Ishikawa (cell line): ENCODE measurements at regions not wholly inside any gene's neighbourhood (a gene's known extent, or its start where the extent isn't known, plus 50 kb on each side); places are given as distances from the start of the nearest gene placed in this dataset.

Experiments
- CEBPB ChIP-seq: IDR thresholded peaks from 2 replicates; pipeline ENCODE4 v1.6.1; 2012
- CREB1 ChIP-seq: IDR thresholded peaks from 2 replicates; pipeline ENCODE4 v1.6.1; 2012; ENCODE audit warnings: low read depth
- EGR1 ChIP-seq: IDR thresholded peaks from 2 replicates; pipeline ENCODE4 v1.6.1; 2012
- EP300 ChIP-seq: IDR thresholded peaks from 2 replicates; pipeline ENCODE4 v1.6.1; 2012; ENCODE audit warnings: borderline replicate concordance
- FOXM1 ChIP-seq: IDR thresholded peaks from 2 replicates; pipeline ENCODE4 v1.6.1; 2012; ENCODE audit warnings: low read depth, borderline replicate concordance
- NFIC ChIP-seq: IDR thresholded peaks from 2 replicates; pipeline ENCODE4 v1.6.1; 2012
- RAD21 ChIP-seq: IDR thresholded peaks from 2 replicates; pipeline ENCODE4 v1.6.1; 2012; ENCODE audit warnings: low read depth
- TAF1 ChIP-seq: IDR thresholded peaks from 2 replicates; pipeline ENCODE4 v1.6.1; 2012; ENCODE audit warnings: low read depth, mild to moderate bottlenecking
- TCF12 ChIP-seq: IDR thresholded peaks from 2 replicates; pipeline ENCODE4 v1.6.1; 2012; ENCODE audit warnings: low read depth
- TEAD4 ChIP-seq: IDR thresholded peaks from 2 replicates; pipeline ENCODE4 v1.6.1; 2012
- YY1 ChIP-seq: IDR thresholded peaks from 2 replicates; pipeline ENCODE4 v1.6.1; 2012; ENCODE audit warnings: low read depth
- ZBTB7A ChIP-seq: IDR thresholded peaks from 2 replicates; pipeline ENCODE4 v1.6.1; 2012; ENCODE audit warnings: low read depth
- TF ChIP-seq, protein P1 (sequence below): IDR thresholded peaks from 2 replicates; pipeline ENCODE4 v1.6.1; 2012; ENCODE audit warnings: low read depth, mild to moderate bottlenecking
- TF ChIP-seq, protein P2 (sequence below): IDR thresholded peaks from 2 replicates; pipeline ENCODE4 v1.6.1; 2012
- TF ChIP-seq, protein P3 (sequence below): IDR thresholded peaks from 2 replicates; pipeline ENCODE4 v1.6.1; 2012

DNA sequence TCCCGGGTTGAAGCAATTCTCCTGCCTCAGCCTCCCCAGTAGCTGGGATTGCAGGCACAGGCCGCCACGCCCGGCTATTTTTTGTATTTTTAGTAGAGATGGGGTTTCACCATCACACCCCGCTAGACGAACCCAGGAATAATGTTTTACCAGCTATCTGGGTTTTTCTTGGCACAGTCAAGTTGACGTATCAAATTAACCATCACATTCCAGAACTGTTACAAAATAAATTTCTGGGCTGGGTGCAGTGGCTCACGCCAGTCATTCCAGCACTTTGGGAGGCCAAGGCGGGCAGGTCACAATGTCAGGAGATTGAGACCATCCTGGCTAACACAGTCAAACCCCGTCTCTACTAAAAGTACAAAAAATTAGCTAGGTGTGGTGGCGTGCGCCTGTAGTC lies 501.2 kb downstream of the SHISA9 start:
- TF ChIP-seq ZBTB7A (no peak), CEBPB (no peak), EP300 (no peak), RAD21 (no peak), TEAD4 (no peak), YY1 (no peak)

DNA sequence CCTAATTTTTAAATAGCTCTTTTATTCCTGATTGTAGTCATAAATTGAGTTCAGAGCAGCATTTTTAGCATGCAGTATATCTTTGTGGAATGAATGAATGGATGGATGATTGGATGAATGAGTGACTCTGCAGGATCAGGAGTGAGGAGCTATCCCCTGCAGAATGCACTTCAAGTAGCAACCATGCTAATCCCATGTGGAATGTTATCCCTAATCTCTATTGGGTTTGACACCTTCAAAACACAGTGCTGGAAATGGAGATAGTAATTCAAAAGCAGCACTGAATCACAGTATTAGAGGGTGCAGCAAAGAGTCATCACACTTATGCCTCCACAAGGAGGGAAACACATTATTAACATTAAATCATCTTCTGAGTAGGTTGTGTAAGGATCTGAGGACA lies 501.9 kb downstream of the SHISA9 start:
- TF ChIP-seq YY1: no peak
- TF ChIP-seq RAD21: no peak
- no peak for TF ChIP-seq TCF12
- no peak for TF ChIP-seq TAF1
- TF ChIP-seq, protein P1, sequence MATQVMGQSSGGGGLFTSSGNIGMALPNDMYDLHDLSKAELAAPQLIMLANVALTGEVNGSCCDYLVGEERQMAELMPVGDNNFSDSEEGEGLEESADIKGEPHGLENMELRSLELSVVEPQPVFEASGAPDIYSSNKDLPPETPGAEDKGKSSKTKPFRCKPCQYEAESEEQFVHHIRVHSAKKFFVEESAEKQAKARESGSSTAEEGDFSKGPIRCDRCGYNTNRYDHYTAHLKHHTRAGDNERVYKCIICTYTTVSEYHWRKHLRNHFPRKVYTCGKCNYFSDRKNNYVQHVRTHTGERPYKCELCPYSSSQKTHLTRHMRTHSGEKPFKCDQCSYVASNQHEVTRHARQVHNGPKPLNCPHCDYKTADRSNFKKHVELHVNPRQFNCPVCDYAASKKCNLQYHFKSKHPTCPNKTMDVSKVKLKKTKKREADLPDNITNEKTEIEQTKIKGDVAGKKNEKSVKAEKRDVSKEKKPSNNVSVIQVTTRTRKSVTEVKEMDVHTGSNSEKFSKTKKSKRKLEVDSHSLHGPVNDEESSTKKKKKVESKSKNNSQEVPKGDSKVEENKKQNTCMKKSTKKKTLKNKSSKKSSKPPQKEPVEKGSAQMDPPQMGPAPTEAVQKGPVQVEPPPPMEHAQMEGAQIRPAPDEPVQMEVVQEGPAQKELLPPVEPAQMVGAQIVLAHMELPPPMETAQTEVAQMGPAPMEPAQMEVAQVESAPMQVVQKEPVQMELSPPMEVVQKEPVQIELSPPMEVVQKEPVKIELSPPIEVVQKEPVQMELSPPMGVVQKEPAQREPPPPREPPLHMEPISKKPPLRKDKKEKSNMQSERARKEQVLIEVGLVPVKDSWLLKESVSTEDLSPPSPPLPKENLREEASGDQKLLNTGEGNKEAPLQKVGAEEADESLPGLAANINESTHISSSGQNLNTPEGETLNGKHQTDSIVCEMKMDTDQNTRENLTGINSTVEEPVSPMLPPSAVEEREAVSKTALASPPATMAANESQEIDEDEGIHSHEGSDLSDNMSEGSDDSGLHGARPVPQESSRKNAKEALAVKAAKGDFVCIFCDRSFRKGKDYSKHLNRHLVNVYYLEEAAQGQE: no peak
- TF ChIP-seq, protein P2, sequence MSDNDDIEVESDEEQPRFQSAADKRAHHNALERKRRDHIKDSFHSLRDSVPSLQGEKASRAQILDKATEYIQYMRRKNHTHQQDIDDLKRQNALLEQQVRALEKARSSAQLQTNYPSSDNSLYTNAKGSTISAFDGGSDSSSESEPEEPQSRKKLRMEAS: no peak
- TF ChIP-seq, protein P3, sequence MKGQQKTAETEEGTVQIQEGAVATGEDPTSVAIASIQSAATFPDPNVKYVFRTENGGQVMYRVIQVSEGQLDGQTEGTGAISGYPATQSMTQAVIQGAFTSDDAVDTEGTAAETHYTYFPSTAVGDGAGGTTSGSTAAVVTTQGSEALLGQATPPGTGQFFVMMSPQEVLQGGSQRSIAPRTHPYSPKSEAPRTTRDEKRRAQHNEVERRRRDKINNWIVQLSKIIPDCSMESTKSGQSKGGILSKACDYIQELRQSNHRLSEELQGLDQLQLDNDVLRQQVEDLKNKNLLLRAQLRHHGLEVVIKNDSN: no peak
- TF ChIP-seq FOXM1: no peak
- TF ChIP-seq TEAD4: no peak
- no peak for TF ChIP-seq NFIC
- no peak for TF ChIP-seq CREB1
- TF ChIP-seq EP300: no peak
- TF ChIP-seq ZBTB7A: no peak
- TF ChIP-seq EGR1: no peak
- no peak for TF ChIP-seq CEBPB

DNA sequence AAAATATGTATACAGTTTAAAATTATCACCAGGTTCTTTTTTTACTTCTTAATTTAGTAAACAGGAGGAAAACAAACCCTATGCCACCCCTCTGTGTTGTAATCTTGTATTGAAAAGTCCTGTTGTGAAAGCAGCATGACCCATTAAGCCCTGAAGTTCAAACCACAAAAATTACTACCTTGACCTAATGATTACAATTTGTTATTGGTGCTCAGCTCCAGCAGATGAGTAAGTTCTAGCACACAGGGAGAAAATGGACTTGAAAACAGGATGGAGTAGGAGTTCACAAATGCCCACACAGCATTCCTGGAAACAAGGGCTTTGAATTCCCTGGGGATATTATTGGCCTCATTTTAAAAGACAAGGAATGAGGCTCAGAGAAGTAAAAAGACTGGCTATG lies 505.8 kb upstream of the ERCC4 start:
- TF ChIP-seq EGR1 (no peak), TEAD4 (no peak), ZBTB7A (no peak), NFIC (no peak), CEBPB (no peak), RAD21 (no peak), EP300 (no peak), TCF12 (no peak), YY1 (no peak), FOXM1 (no peak), TAF1 (no peak), CREB1 (no peak)
- TF ChIP-seq, protein P3: no peak
- TF ChIP-seq, protein P1: no peak
- TF ChIP-seq, protein P2: no peak

DNA sequence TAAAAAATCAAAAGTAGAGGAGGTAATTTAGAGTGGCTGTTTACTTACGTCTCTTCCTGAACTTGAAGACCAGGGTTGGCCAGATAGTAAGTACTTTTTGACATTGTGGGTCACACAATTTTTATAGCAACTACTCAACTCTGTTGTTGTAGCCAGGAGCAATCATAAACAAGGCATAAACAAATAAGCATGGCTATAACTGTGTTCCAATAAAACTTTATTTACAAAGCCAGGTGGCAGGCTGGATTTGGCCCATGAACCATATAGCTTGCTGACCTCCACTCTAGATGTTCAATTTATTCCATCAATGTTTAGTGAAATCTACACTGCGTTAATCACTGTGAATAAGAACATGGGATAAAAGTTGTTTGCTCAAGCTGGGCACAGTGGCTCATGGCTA lies 500.4 kb upstream of the ERCC4 start:
- TF ChIP-seq, protein P1: no peak
- TF ChIP-seq TCF12 (no peak), FOXM1 (no peak), ZBTB7A (no peak), NFIC (no peak)

DNA sequence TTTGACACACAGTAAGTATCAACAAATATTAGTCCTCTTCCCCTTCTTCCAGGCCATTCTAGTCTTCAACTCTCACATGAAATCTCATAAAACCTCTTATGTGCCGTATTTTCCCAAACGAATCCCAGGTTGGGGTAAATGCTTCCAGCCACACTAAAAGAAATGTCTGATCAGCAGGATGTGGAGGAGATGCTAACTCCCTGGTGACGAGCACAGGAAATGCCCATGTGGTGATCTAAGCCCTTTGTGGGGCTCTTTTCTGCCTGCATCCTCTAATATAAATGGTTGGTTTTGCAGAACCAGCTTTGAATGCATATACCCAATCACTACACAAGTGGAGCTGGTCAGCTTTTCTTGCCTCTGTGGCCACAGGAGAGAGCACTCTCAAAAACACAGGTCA lies 498.2 kb upstream of the ERCC4 start:
- TF ChIP-seq EGR1 (no peak), FOXM1 (no peak), ZBTB7A (no peak)
- TF ChIP-seq, protein P3: no peak
